Vagina (tissue), 2 donors: ENCODE measurements at regions not wholly inside any gene's neighbourhood (a gene's known extent, or its start where the extent isn't known, plus 50 kb on each side); places are given as distances from the start of the nearest gene placed in this dataset.

ENCODE experiments used
- CTCF ChIP-seq, 3 experiments: fragments of 450-650 bp in 2 of 3; fragments of 200-600 bp in 1 of 3; sonication (generic) in 1 of 3; IDR thresholded peaks; one replicate each; pipeline ENCODE4 v1.5.1; 2017 to 2019; ENCODE audit warnings: antibody characterized with exemption in 3 of 3, mild to moderate bottlenecking in 2 of 3, moderate library complexity in 2 of 3
- POLR2A ChIP-seq, 2 donors: fragments of 450-650 bp; IDR thresholded peaks; one replicate each; pipeline ENCODE4 v1.6.1; 2017; ENCODE audit warnings: antibody characterized with exemption in 2 of 2, mild to moderate bottlenecking in 2 of 2, moderate library complexity in 2 of 2

GRCh38 chr1:218823291-218823900 is 350.3 kb upstream of the LYPLAL1 start:
- TF ChIP-seq CTCF (IDR thresholded peaks at IDR 0.05), result no peak
- no peak for TF ChIP-seq POLR2A (IDR thresholded peaks at IDR 0.05)
